CD14-positive monocyte (primary cell): ENCODE measurements at regions not wholly inside any gene's neighbourhood (a gene's known extent, or its start where the extent isn't known, plus 50 kb on each side); places are given as distances from the start of the nearest gene placed in this dataset.
A peak's percentile ranks its signal among the peaks of the same experiment; 100 is the strongest.

Source experiments
- DNase-seq, 3 donors: peaks; one replicate each; pipeline ENCODE4 v3.0.0-alpha.2; 2011 to 2022
- H2AFZ ChIP-seq: 2 replicates; pipeline ENCODE4 v1.6.0; 2012; ENCODE audit warnings: mild to moderate bottlenecking, low read depth, low read length, inconsistent platforms; ENCODE audit not compliant: insufficient read depth, poor library complexity, severe bottlenecking
- H3K27ac ChIP-seq, 2 donors: 1 replicate in 1 of 2; 2 replicates in 1 of 2; pipeline ENCODE4 v1.5.1; 2012 to 2013; ENCODE audit warnings: low read length in 2 of 2, control low read depth in 1 of 2, inconsistent platforms in 1 of 2, low read depth in 1 of 2, mild to moderate bottlenecking in 1 of 2
- H3K27me3 ChIP-seq, 2 donors: one replicate each; pipeline versions ENCODE4 v1.6.0 to v1.6.1; 2011 to 2013; ENCODE audit warnings: low read length in 2 of 2; ENCODE audit not compliant: control insufficient read depth in 2 of 2, insufficient read depth in 2 of 2
- H3K36me3 ChIP-seq, 2 donors: replicated peaks in 1 of 2; 1 replicate in 1 of 2; 2 replicates in 1 of 2; pipeline versions ENCODE4 v1.5.1 to v1.6.1; 2012 to 2013; ENCODE audit warnings: low read length in 2 of 2, control low read depth in 1 of 2, inconsistent platforms in 1 of 2, mild to moderate bottlenecking in 1 of 2; ENCODE audit not compliant: insufficient read depth in 2 of 2, control insufficient read depth in 1 of 2
- H3K4me1 ChIP-seq, 2 donors: 1 replicate in 1 of 2; 2 replicates in 1 of 2; pipeline versions ENCODE4 v1.5.1 to v1.6.1; 2012 to 2013; ENCODE audit warnings: low read length in 2 of 2, control low read depth in 1 of 2, inconsistent platforms in 1 of 2, mild to moderate bottlenecking in 1 of 2, moderate library complexity in 1 of 2; ENCODE audit not compliant: insufficient read depth in 2 of 2, control insufficient read depth in 1 of 2
- H3K4me2 ChIP-seq: replicated peaks from 2 replicates; pipeline ENCODE3; 2012; ENCODE audit warnings: low read length, moderate library complexity, mild to moderate bottlenecking; ENCODE audit not compliant: poor library complexity, severe bottlenecking; ENCODE audit errors: extremely low read depth
- H3K4me3 ChIP-seq, 3 experiments: fragments of 200-600 bp in 1 of 3; sonication (generic) in 1 of 3; replicated peaks in 1 of 3; 1 replicate in 2 of 3; 2 replicates in 1 of 3; pipeline ENCODE4 v1.5.1; 2011 to 2013; ENCODE audit warnings: low read length in 3 of 3, mild to moderate bottlenecking in 3 of 3, control low read depth in 2 of 3, low read depth in 2 of 3, inconsistent platforms in 1 of 3, moderate library complexity in 1 of 3
- H3K79me2 ChIP-seq: 2 replicates; pipeline ENCODE4 v1.6.0; 2012; ENCODE audit warnings: mild to moderate bottlenecking, control low read depth, inconsistent platforms, low read length, moderate library complexity; ENCODE audit not compliant: insufficient read depth
- H3K9ac ChIP-seq: 2 replicates; pipeline ENCODE4 v1.6.0; 2017; ENCODE audit warnings: low read length, mild to moderate bottlenecking; ENCODE audit not compliant: insufficient read depth, poor library complexity, severe bottlenecking
- H3K9me3 ChIP-seq, 2 donors: replicated peaks in 1 of 2; 1 replicate in 1 of 2; 2 replicates in 1 of 2; pipeline versions ENCODE4 v1.5.1 to v1.6.1; 2012 to 2013; ENCODE audit warnings: low read length in 2 of 2, control low read depth in 1 of 2; ENCODE audit not compliant: control insufficient read depth in 1 of 2, insufficient read depth in 1 of 2
- H4K20me1 ChIP-seq: 2 replicates; pipeline ENCODE4 v1.6.0; 2012; ENCODE audit warnings: mild to moderate bottlenecking, low read length, control low read depth, moderate library complexity; ENCODE audit not compliant: insufficient read depth
- H3K27ac Mint-ChIP-seq, 7 donors: one replicate each; pipeline ENCODE4 v1.8.0; 2020; ENCODE audit warnings: mild to moderate bottlenecking in 7 of 7, mixed read lengths in 7 of 7, moderate library complexity in 6 of 7, inconsistent platforms in 2 of 7
- H3K27me3 Mint-ChIP-seq, 3 donors: one replicate each; pipeline ENCODE4 v1.8.0; 2021 to 2022; ENCODE audit warnings: low read depth in 3 of 3, mild to moderate bottlenecking in 3 of 3, mixed read lengths in 3 of 3, moderate library complexity in 3 of 3, inconsistent platforms in 1 of 3
- H3K36me3 Mint-ChIP-seq, 2 donors: one replicate each; pipeline ENCODE4 v1.8.0; 2020; ENCODE audit warnings: mixed read lengths in 2 of 2, inconsistent platforms in 1 of 2, mild to moderate bottlenecking in 1 of 2
- H3K4me1 Mint-ChIP-seq: one replicate; pipeline ENCODE4 v1.8.0; 2020; ENCODE audit warnings: mild to moderate bottlenecking, mixed read lengths
- H3K4me3 Mint-ChIP-seq, 2 donors: one replicate each; pipeline ENCODE4 v1.8.0; 2020; ENCODE audit warnings: mild to moderate bottlenecking in 2 of 2, mixed read lengths in 2 of 2, moderate library complexity in 1 of 2
- H3K9me3 Mint-ChIP-seq, 7 donors: one replicate each; pipeline ENCODE4 v1.8.0; 2020 to 2022; ENCODE audit warnings: mixed read lengths in 7 of 7, mild to moderate bottlenecking in 6 of 7, moderate library complexity in 6 of 7, inconsistent platforms in 2 of 7
- CTCF ChIP-seq: fragments of 200-600 bp; IDR thresholded peaks from one replicate; pipeline ENCODE4 v1.8.0; 2022; ENCODE audit warnings: antibody characterized with exemption, mild to moderate bottlenecking
- WGBS: methylation state at CpG from one replicate; pipeline ENCODE4 v1.1.5; 2013; ENCODE audit warnings: missing lambda C conversion rate; ENCODE audit not compliant: insufficient coverage; 5-methylcytosine and 5-hydroxymethylcytosine counted together
- intact Hi-C, 2 donors: fragments of 100-400 bp; cut with micrococcal nuclease; formaldehyde crosslinking; loops; one replicate each; pipeline versions ENCODE4 v1.15.0 to v1.15.1; 2023

- no CpG with 5 or more reads among the region's 2 CpGs for WGBS
- H3K36me3 Mint-ChIP-seq = no peaks in the 10 kb centered on the region
- H3K27ac Mint-ChIP-seq = no peak overlapping the region
Measured at GRCh38 chr2:128684523-128684922, 365.9 kb upstream of the HS6ST1 start.

GRCh38 chr2:128685841-128686496 is 367.3 kb upstream of the HS6ST1 start:
- WGBS = 100% methylated on average over 6 of the region's 10 CpGs

More at GRCh38 chr2:128684523-128684922, 365.9 kb upstream of the HS6ST1 start:
- H3K9ac ChIP-seq = no peak overlapping the region
- no peak overlapping the region for H3K4me3 ChIP-seq
- TF ChIP-seq CTCF = no peak
- no peaks in the 10 kb centered on the region for H3K27me3 ChIP-seq
- H2AFZ ChIP-seq = no peak overlapping the region
- H3K4me1 ChIP-seq = peaks cover 29 to 45% of the 10 kb centered on the region in 2 donors
- no peaks in the 10 kb centered on the region for H3K79me2 ChIP-seq
- Mint-ChIP-seq H3K4me1 (peaks cover 40% of the 10 kb centered on the region), H3K27me3 (peaks cover 4 to 9% (median 6%) of the 10 kb centered on the region in 3 donors), H3K4me3 (no peak overlapping the region), H3K9me3 (no peaks in the 10 kb centered on the region)
- no peak overlapping the region for H3K4me2 ChIP-seq
- H3K9me3 ChIP-seq = no peaks in the 10 kb centered on the region
- no peaks in the 10 kb centered on the region for H4K20me1 ChIP-seq
- no peak for DNase-seq
- H3K36me3 ChIP-seq = no peaks in the 10 kb centered on the region
- no peak overlapping the region for H3K27ac ChIP-seq
- intact Hi-C loops = no loop called here

More at GRCh38 chr2:128685841-128686496, 367.3 kb upstream of the HS6ST1 start:
- H3K4me2 ChIP-seq = peak overlapping the region; percentile 19
- DNase-seq = no peak
- no peak overlapping the region for H3K9ac ChIP-seq
- no peaks in the 10 kb centered on the region for H3K36me3 ChIP-seq
- Mint-ChIP-seq H3K4me1 (peaks cover 40% of the 10 kb centered on the region), H3K27ac (peak overlapping the region in 1 of 7 donors; percentile 8), H3K27me3 (peaks cover 4 to 8% (median 6%) of the 10 kb centered on the region in 3 donors), H3K36me3 (no peaks in the 10 kb centered on the region), H3K9me3 (no peaks in the 10 kb centered on the region), H3K4me3 (peak overlapping the region in 1 of 2 donors; percentile 79)
- TF ChIP-seq CTCF = no peak
- H3K79me2 ChIP-seq = no peaks in the 10 kb centered on the region
- H3K27me3 ChIP-seq = no peaks in the 10 kb centered on the region
- intact Hi-C loops = no loop called here
- H3K4me1 ChIP-seq = peaks cover 29 to 45% of the 10 kb centered on the region in 2 donors
- no peaks in the 10 kb centered on the region for H3K9me3 ChIP-seq
- no peak overlapping the region for H3K27ac ChIP-seq
- H3K4me3 ChIP-seq = peak overlapping the region in 1 of 3 experiments; percentile 4
- H4K20me1 ChIP-seq = no peaks in the 10 kb centered on the region
- no peak overlapping the region for H2AFZ ChIP-seq
